ENCODE measurements at regions not wholly inside any gene's neighbourhood (a gene's known extent, or its start where the extent isn't known, plus 50 kb on each side); places are given as distances from the start of the nearest gene placed in this dataset.

- intact Hi-C loops (cut with DNase I; ENCODE audit: low total_unique reads), result no loop called here
- H3K9me3 ChIP-seq, result no peaks in the 10 kb centered on the region
- no peak overlapping the region for H3K27ac ChIP-seq
- no peaks in the 10 kb centered on the region for H3K4me1 ChIP-seq
- no peaks in the 10 kb centered on the region for H3K27me3 ChIP-seq
- H3K36me3 ChIP-seq, result no peaks in the 10 kb centered on the region
- H3K4me3 ChIP-seq, result no peak overlapping the region
- DNase-seq, result no peak
- TF ChIP-seq, protein P1, sequence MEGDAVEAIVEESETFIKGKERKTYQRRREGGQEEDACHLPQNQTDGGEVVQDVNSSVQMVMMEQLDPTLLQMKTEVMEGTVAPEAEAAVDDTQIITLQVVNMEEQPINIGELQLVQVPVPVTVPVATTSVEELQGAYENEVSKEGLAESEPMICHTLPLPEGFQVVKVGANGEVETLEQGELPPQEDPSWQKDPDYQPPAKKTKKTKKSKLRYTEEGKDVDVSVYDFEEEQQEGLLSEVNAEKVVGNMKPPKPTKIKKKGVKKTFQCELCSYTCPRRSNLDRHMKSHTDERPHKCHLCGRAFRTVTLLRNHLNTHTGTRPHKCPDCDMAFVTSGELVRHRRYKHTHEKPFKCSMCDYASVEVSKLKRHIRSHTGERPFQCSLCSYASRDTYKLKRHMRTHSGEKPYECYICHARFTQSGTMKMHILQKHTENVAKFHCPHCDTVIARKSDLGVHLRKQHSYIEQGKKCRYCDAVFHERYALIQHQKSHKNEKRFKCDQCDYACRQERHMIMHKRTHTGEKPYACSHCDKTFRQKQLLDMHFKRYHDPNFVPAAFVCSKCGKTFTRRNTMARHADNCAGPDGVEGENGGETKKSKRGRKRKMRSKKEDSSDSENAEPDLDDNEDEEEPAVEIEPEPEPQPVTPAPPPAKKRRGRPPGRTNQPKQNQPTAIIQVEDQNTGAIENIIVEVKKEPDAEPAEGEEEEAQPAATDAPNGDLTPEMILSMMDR (IDR thresholded peaks at IDR 0.05), result no peak
- no peak for TF ChIP-seq POLR2A (IDR thresholded peaks at IDR 0.05)
Observed at GRCh38 chr2:204078003-204078698, 141.6 kb downstream of the ICOS start.

GRCh38 chr2:204081487-204082425 lies 145.2 kb downstream of the ICOS start:
- TF ChIP-seq, protein P1 (IDR thresholded peaks at IDR 0.05), result no peak
- no peak for TF ChIP-seq POLR2A (IDR thresholded peaks at IDR 0.05)
- H3K27me3 ChIP-seq, result no peaks in the 10 kb centered on the region
- intact Hi-C loops (cut with DNase I; ENCODE audit: low total_unique reads), result no loop called here
- H3K36me3 ChIP-seq, result no peaks in the 10 kb centered on the region
- no peaks in the 10 kb centered on the region for H3K9me3 ChIP-seq
- no peak overlapping the region for H3K4me3 ChIP-seq
- DNase-seq, result no peak
- no peaks in the 10 kb centered on the region for H3K4me1 ChIP-seq
- peak overlapping the region in 1 of 2 donors; percentile 27 for H3K27ac ChIP-seq

DNA sequence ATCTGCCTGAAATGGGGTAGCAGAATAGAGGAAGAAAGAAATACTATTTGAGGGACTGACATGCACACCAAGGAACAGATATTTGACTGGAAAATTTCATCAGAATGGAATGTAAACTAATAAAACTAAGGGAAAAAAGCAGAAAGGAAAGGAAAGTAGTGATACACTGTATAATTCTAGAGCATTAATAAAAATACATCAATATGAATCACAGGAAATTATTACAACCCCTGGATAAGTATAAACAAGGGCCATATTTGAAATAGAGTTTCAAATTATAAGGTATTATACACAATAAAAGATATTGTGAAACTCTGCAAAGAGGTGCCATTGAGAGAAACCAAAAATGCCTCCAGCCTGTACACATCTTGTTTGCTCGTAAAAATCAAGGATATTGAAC lies 149.6 kb downstream of the ICOS start:
- Histone ChIP-seq H3K4me3 (no peak overlapping the region), H3K27me3 (no peaks in the 10 kb centered on the region), H3K27ac (no peak overlapping the region), H3K36me3 (no peaks in the 10 kb centered on the region), H3K9me3 (no peaks in the 10 kb centered on the region), H3K4me1 (no peaks in the 10 kb centered on the region)
- intact Hi-C loops (cut with DNase I; ENCODE audit: low total_unique reads), result no loop called here
- DNase-seq, result no peak
- TF ChIP-seq, protein P1 (IDR thresholded peaks at IDR 0.05), result no peak
- TF ChIP-seq POLR2A (IDR thresholded peaks at IDR 0.05), result no peak

DNA sequence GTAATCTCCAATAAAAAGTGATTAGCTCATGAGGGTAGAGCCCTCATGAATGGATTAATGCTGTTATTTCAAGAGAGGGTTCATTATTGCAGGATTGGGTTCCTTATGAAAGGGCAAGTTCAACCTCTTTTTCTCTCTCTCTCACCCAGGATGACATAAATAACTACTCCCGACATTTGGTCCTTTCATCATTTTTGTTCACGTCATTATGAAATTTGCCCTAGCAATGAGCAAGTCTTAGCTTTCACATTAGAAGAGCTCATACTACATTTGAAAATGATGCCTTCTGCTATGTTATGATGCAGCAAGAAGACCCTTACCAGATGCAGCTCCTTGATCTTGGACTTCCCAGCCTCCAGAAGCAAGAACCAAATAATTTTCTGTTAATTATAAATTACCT lies 152.5 kb downstream of the ICOS start:
- peaks cover 0 to 5% of the 10 kb centered on the region in 2 donors for H3K9me3 ChIP-seq
- H3K36me3 ChIP-seq, result no peaks in the 10 kb centered on the region
- H3K27me3 ChIP-seq, result no peaks in the 10 kb centered on the region
- no peak overlapping the region for H3K4me3 ChIP-seq
- no peaks in the 10 kb centered on the region for H3K4me1 ChIP-seq
- intact Hi-C loops (cut with DNase I; ENCODE audit: low total_unique reads), result no loop called here
- DNase-seq, result no peak
- TF ChIP-seq, protein P1 (IDR thresholded peaks at IDR 0.05), result no peak
- TF ChIP-seq POLR2A (IDR thresholded peaks at IDR 0.05), result no peak
- H3K27ac ChIP-seq, result peak overlapping the region in 1 of 2 donors; percentile 66

DNA sequence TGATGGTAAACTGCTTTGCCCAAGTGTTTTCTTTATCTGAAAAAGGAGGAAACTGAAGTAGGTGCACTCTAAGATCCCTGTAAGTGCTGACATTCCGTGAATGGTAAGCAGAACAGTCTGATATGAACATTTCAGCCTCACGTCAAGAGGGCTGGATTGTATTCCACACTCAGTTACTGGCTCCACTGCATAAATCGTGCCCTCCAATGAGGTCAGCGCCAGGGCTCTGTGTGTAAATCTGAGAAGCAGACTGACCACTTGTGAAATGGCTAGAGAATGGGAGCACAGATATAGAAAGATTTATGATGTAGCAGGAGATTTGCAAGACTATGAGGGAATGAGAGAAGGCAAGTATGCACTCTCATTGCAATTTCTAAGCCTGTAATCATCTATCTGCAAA lies 153.0 kb downstream of the ICOS start:
- Histone ChIP-seq H3K4me1 (no peaks in the 10 kb centered on the region), H3K27me3 (no peaks in the 10 kb centered on the region), H3K4me3 (no peak overlapping the region), H3K9me3 (peaks cover 0 to 5% of the 10 kb centered on the region in 2 donors), H3K36me3 (no peaks in the 10 kb centered on the region), H3K27ac (peak overlapping the region in 1 of 2 donors; percentile 66)
- DNase-seq, result peak; percentile 28 to 29
- intact Hi-C loops (cut with DNase I; ENCODE audit: low total_unique reads), result no loop called here
- no peak for TF ChIP-seq POLR2A (IDR thresholded peaks at IDR 0.05)
- TF ChIP-seq, protein P1 (IDR thresholded peaks at IDR 0.05), result no peak

Measured in uterus (tissue), 3 donors.